MCF 10A (cell line): ENCODE measurements at regions not wholly inside any gene's neighbourhood (a gene's known extent, or its start where the extent isn't known, plus 50 kb on each side); places are given as distances from the start of the nearest gene placed in this dataset.
"Not testable (repeated sequence)": the region's sequence is repeated elsewhere in the genome, so short reads cannot be mapped to it uniquely, and the experiment has no call there.

Experiments used
- BruUV-seq: library from RNA; stranded (reverse); fragments of 400-500 nt; replicated peaks from 2 replicates; lab custom pipeline; 2021; lab: Mats Ljungman, UMichigan
- CTCF ChIA-PET: fragments of 300-600 bp; sonication (Branson Sonifier 250); formaldehyde crosslinking; extraction: SDS; loops from one replicate; lab custom pipeline; 2021; ENCODE audit warnings: antibody characterized with exemption, inconsistent platforms; lab: Yijun Ruan, JAX
- POLR2A ChIA-PET: fragments of 300-600, 350-650 bp; sonication (Branson Sonifier 250); formaldehyde crosslinking; extraction: SDS; loops from one replicate; lab custom pipeline; 2020; ENCODE audit warnings: antibody characterized with exemption, inconsistent platforms; lab: Yijun Ruan, JAX
- DNase-seq: peaks from one replicate; pipeline ENCODE4 v3.0.0-alpha.2; 2018; ENCODE audit not compliant: unreplicated experiment
- H3K27ac Mint-ChIP-seq: one replicate; pipeline ENCODE4 v1.8.0; 2022; ENCODE audit warnings: mild to moderate bottlenecking, low read depth, mixed read lengths; ENCODE audit not compliant: unreplicated experiment
- H3K27me3 Mint-ChIP-seq: one replicate; pipeline ENCODE4 v1.8.0; 2022; ENCODE audit warnings: mixed read lengths; ENCODE audit not compliant: insufficient read depth, unreplicated experiment
- H3K36me3 Mint-ChIP-seq: one replicate; pipeline ENCODE4 v1.8.0; 2022; ENCODE audit warnings: mild to moderate bottlenecking, moderate library complexity, mixed read lengths; ENCODE audit not compliant: insufficient read depth, unreplicated experiment
- H3K4me1 Mint-ChIP-seq: one replicate; pipeline ENCODE4 v1.8.0; 2022; ENCODE audit warnings: mixed read lengths; ENCODE audit not compliant: insufficient read depth, unreplicated experiment
- H3K4me3 Mint-ChIP-seq: one replicate; pipeline ENCODE4 v1.8.0; 2022; ENCODE audit warnings: mild to moderate bottlenecking, moderate library complexity, mixed read lengths; ENCODE audit not compliant: unreplicated experiment
- H3K9me3 Mint-ChIP-seq: one replicate; pipeline ENCODE4 v1.8.0; 2022; ENCODE audit warnings: mixed read lengths; ENCODE audit not compliant: unreplicated experiment
- CTCF ChIP-seq: fragments of 200-600 bp; IDR thresholded peaks from one replicate; pipeline ENCODE4 v1.8.0; 2022; ENCODE audit warnings: antibody characterized with exemption, mild to moderate bottlenecking; ENCODE audit not compliant: unreplicated experiment
- intact Hi-C: fragments of 100-400 bp; cut with micrococcal nuclease; formaldehyde crosslinking; loops from 2 replicates; pipeline ENCODE4 v1.14.1; 2022

DNA sequence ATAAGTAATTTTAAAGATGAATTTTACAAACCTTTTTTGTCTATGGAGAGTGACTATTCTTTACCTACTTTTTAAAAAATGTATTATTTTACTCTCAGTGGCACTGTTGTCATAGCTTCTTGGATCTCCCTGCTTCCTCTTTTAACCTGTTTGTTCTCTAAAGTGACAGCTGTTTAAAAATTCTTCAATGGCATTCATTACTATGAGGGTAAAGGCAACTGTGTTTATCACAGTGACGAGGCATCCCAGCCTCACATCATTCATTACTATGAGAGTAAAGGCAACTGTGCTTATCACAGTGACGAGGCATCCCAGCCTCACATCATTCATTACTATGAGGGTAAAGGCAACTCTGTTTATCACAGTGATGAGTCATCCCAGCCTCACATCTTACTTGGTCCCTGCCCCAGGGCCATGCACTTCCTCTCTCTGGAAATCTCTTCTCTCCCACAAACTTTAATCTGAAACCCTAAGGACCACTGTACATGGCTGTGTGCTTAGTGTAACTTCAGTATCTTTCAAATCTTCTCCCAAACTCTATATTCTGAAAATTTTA, 101.7 kb upstream of the ZNF717 start:
- Mint-ChIP-seq H3K27me3 (no peaks in the 10 kb centered on the region), H3K4me1 (no peaks in the 10 kb centered on the region), H3K4me3 (no peak overlapping the region), H3K9me3 (no peaks in the 10 kb centered on the region), H3K27ac (no peak overlapping the region), H3K36me3 (no peaks in the 10 kb centered on the region)
- CTCF ChIA-PET, result no interaction called here
- intact Hi-C loops, result no loop called here
- DNase-seq, result no peak
- TF ChIP-seq CTCF, result no peak
- POLR2A ChIA-PET, result no interaction called here
- BruUV-seq, result no TSS peak

DNA sequence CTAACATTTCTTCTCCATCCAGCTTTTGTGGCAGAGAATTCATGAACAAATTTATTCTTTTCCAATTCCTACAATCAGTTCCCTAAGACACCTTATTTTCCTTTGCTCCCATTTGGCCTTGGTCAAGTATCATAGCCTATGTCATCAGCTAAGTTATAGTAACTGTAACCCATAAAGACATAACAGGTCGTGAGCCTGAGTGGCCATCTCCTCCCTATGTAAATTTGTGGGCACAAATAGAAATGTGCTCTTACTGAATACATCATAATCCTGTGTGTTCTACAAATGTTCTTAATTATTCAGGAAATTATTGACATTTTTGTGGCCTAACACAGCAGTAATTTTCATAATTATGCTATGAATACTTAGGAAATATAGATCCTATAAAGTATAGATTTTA, 108.9 kb upstream of the ZNF717 start:
- intact Hi-C loops, result no loop called here
- Mint-ChIP-seq H3K27ac (no peak overlapping the region), H3K4me3 (no peak overlapping the region), H3K4me1 (no peaks in the 10 kb centered on the region), H3K36me3 (no peaks in the 10 kb centered on the region), H3K9me3 (no peaks in the 10 kb centered on the region), H3K27me3 (no peaks in the 10 kb centered on the region)
- no peak for DNase-seq
- POLR2A ChIA-PET, result no interaction called here
- CTCF ChIA-PET, result no interaction called here
- no peak for TF ChIP-seq CTCF
- BruUV-seq, result no TSS peak

GRCh38 chr3:75896265-75896664, 110.9 kb upstream of the ZNF717 start:
- DNase-seq, result no peak
- Mint-ChIP-seq H3K27me3 (no peaks in the 10 kb centered on the region), H3K27ac (no peak overlapping the region), H3K4me1 (no peaks in the 10 kb centered on the region), H3K36me3 (no peaks in the 10 kb centered on the region), H3K4me3 (no peak overlapping the region), H3K9me3 (no peaks in the 10 kb centered on the region)
- TF ChIP-seq CTCF, result no peak
- POLR2A ChIA-PET, result no interaction called here
- no TSS peak for BruUV-seq
- CTCF ChIA-PET, result interaction anchor here (0.6 kb wide), 1 partner anchor 610 kb away, joined by 7 read pairs; no protein-coding TSS in a partner anchor
- intact Hi-C loops, result no loop called here

GRCh38 chr3:75901446-75901845, 116.1 kb upstream of the ZNF717 start:
- H3K27me3 Mint-ChIP-seq, H3K4me3 Mint-ChIP-seq, H3K4me1 Mint-ChIP-seq, CTCF ChIA-PET, H3K27ac Mint-ChIP-seq, BruUV-seq, H3K9me3 Mint-ChIP-seq, H3K36me3 Mint-ChIP-seq, POLR2A ChIA-PET, DNase-seq, intact Hi-C loops: not testable (repeated sequence)
